GM10266 (cell line): ENCODE measurements at regions not wholly inside any gene's neighbourhood (a gene's known extent, or its start where the extent isn't known, plus 50 kb on each side); places are given as distances from the start of the nearest gene placed in this dataset.

Experiments
- DNase-seq: peaks from one replicate; pipeline ENCODE4 v3.0.0; 2012; ENCODE audit errors: extremely low spot score
- CTCF ChIP-seq: IDR thresholded peaks from 2 replicates; pipeline ENCODE4 v1.5.1; 2012; ENCODE audit warnings: mild to moderate bottlenecking, low read depth; ENCODE audit not compliant: control insufficient read depth, insufficient read depth; ENCODE audit errors: missing control alignments

- DNase-seq: no peak
- TF ChIP-seq CTCF: no peak
These were observed 428.4 kb upstream of the ZEB2 start for GRCh38 chr2:144948205-144948855.

GRCh38 chr2:144947709-144948037, 427.8 kb upstream of the ZEB2 start:
- TF ChIP-seq CTCF: no peak
- no peak for DNase-seq

DNA sequence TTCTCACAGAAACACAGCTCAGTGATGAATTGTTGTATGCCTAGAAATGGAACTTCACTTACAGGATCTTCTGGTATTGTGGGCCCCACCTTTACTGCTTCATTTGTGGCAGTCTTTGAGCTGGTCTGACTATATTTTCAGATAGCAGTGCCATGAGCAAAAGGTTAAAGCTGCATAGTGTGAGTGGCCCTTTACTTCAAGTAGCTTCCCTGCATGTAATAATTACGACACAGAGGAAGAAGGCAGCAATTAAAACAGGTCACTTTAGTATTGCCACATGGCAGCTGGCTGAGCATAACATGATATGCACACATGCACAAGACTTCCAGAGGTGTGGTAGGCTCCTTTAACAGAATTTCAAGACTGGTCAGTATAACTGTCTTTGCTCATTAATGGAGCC, 426.3 kb upstream of the ZEB2 start:
- no peak for DNase-seq
- no peak for TF ChIP-seq CTCF

DNA sequence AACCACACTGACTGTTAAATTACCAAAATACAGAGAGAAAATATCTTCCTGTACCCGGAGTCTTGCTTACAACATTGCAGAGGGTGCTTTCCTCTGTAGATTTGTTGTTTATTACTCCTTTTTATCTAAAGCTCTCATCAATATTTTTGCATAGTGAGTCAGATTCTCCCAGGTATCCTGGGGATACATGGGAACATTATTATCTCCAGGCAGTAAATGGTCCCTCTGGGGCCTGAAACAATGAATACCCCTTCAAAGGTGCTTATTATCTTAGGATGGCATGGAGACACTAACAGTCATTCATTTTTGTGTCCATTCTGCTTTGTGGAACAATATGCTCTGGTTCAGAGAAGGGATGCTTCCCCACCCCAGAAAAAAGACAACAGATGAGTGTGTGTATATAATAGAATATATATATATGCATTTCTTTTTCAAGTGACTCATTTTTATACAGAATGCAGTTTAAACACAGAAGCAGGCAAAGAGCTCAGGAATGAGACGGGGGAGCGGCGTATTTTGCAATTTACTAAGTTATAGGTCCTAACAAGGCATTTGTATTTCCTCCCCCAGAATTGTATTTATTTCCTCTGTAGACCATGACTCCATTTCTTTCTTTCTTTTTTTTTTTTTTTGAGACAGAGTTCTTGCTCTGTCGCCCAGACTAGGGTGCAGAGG, 424.8 kb upstream of the ZEB2 start:
- no peak for TF ChIP-seq CTCF
- no peak for DNase-seq

DNA sequence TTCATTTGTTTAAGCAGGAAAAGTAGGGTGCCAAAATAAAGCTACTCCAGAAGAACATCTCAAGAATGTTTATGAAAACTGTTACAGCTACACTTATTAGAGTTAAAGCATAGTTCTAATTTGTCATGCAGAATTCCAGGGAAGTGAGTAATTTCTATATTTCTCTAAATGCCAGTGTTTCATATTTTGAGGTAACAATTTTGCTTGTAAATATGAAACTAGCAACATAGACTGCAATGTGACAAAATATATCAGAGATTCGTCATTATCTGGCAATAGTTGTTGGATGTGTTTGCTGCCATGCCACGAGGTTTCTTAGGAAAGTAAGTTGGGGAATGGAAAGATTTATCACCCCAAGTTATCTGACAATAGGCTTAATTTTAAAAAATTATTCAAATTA, 424.1 kb upstream of the ZEB2 start:
- no peak for DNase-seq
- no peak for TF ChIP-seq CTCF

DNA sequence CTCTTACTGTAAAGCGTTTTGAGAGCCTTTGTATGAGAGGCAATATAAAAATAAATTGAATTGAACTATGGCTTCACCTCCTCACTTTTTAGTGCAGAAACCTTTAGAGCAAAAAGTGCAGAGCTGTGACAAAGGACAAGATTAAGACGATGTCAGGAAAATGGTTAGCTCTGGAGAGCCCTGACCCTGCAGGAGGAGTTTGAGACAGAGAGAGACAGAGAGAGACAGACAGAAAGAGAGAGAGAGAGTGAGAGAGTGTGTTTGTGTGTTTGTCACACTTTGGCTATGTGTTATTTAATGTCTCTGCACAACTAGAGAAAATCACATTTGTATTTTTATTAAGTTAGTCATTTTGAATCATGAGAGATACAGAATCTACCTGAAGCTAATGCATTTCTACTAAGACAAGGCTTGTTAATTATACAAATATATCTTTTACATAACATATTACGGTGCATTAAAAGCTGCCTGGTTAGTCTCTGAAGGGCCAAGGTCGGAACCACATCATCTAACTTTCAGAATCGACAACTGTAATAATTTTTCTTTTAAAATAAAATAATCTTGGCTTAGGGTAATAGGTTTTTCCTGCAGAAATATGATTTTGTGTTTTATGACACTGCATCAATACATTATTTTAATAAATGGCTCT, 423.5 kb upstream of the ZEB2 start:
- TF ChIP-seq CTCF: no peak
- DNase-seq: no peak

DNA sequence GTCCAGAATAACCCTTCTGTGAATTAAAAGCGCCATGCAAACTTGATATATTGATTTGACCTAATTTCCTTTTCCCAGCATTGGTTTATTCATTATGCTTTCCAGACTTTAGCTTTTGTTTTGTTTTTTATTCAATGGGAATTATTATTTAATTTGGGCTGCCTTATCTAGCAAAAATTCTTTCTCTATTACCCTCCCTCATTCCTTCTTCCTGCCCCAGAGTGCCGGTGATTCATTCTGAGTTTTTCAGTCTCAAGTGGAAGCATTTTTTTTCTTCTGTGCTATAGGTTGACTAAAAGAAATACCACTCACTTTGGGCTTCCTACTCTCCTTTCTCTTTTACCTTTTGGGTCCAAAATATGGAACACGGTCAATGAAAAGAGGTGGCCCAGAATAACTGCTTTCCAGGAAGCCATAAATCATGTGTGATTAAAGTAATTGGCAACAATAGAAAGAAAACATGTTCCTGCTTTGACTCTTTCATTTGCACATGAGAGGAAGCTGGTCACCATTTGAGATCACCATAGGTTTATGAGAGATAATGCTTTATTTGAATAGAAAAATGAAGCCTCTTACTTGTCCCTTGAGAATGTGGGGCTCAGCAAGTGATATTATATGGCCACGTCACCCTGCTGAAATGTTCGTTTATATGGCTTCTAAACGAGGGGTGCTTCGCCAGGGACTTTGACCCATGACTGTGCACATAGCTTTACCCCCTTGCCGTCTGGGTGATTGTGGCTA, 422.8 kb upstream of the ZEB2 start:
- DNase-seq: no peak
- no peak for TF ChIP-seq CTCF
